GM12892 (cell line): ENCODE measurements at regions not wholly inside any gene's neighbourhood (a gene's known extent, or its start where the extent isn't known, plus 50 kb on each side); places are given as distances from the start of the nearest gene placed in this dataset.

Source experiments
- POLR2A ChIP-seq: IDR thresholded peaks from 2 replicates; pipeline ENCODE4 v1.6.1; 2011; ENCODE audit warnings: low read depth, low read length, control low read depth
- POLR2AphosphoS5 ChIP-seq: IDR thresholded peaks from 2 replicates; pipeline ENCODE4 v1.6.1; 2011; ENCODE audit warnings: low read depth, low read length, control low read depth

GRCh38 chr21:28174701-28175100, 818.0 kb downstream of the LTN1 start:
- no peak for TF ChIP-seq POLR2A
- no peak for TF ChIP-seq POLR2AphosphoS5
